ENCODE measurements at regions not wholly inside any gene's neighbourhood (a gene's known extent, or its start where the extent isn't known, plus 50 kb on each side); places are given as distances from the start of the nearest gene placed in this dataset.

DNA sequence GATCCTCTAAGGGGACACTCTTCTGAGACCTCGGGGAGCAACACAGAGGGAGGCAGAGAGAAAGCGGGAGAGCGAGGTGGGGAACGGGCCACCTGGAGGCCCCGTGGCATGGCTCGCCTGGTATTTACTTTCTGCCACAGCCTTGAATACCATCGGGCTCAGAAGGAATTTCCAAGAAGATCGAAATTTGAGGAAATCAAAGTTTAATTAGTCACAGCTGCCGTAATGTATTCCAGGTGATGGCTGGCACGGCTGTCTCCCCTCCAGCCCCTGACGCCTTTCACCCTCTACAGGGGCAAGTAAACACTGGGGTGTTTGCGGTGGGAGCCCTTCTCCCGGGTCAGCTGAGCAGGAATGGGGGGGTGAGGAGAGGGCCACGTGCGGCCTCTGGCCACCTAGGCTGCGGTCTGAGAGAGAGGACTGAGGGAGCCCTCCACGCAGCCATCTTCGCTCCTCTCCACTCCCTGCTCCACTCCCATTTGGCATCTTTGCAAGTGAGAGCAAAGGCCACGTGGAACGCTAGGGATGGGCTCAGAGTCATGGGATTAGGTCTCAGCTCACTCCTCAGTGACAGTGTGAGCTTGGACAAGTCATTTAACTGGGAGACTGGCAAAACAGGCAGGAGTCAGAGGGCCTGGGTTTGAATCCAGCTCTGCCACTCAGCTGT, 125.2 kb downstream of the SYF2 start:
- TF ChIP-seq, protein P1, sequence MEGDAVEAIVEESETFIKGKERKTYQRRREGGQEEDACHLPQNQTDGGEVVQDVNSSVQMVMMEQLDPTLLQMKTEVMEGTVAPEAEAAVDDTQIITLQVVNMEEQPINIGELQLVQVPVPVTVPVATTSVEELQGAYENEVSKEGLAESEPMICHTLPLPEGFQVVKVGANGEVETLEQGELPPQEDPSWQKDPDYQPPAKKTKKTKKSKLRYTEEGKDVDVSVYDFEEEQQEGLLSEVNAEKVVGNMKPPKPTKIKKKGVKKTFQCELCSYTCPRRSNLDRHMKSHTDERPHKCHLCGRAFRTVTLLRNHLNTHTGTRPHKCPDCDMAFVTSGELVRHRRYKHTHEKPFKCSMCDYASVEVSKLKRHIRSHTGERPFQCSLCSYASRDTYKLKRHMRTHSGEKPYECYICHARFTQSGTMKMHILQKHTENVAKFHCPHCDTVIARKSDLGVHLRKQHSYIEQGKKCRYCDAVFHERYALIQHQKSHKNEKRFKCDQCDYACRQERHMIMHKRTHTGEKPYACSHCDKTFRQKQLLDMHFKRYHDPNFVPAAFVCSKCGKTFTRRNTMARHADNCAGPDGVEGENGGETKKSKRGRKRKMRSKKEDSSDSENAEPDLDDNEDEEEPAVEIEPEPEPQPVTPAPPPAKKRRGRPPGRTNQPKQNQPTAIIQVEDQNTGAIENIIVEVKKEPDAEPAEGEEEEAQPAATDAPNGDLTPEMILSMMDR (IDR thresholded peaks at IDR 0.05; ENCODE audit: insufficient read depth, low read depth, low read length, missing control alignments): no peak
- no peak overlapping the region for H3K4me3 ChIP-seq (ENCODE audit: low read length)
- DNase-seq (ENCODE audit: low read depth): no peak

DNA sequence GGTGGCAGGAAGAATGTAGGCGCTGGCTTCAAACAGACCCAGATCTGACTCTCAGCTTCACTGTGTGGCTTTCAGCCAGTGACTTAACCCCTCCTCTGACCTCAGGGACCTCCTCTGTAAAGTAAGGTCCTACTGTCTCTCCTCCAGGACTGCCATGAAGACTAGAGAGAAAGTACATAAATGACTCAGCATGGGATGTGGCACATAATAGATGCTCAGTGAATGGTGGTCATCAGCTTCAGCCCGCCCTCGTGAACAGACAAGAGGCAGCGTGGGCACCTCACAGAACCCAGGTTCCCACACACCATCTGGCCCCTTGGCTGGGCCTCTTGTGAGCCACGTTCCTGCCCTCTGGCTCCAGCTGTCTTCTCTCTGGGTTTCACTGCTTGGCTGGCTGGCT, 126.0 kb downstream of the SYF2 start:
- no peak overlapping the region for H3K4me3 ChIP-seq (ENCODE audit: low read length)
- TF ChIP-seq, protein P1 (IDR thresholded peaks at IDR 0.05; ENCODE audit: insufficient read depth, low read depth, low read length, missing control alignments): no peak
- DNase-seq (ENCODE audit: low read depth): no peak

DNA sequence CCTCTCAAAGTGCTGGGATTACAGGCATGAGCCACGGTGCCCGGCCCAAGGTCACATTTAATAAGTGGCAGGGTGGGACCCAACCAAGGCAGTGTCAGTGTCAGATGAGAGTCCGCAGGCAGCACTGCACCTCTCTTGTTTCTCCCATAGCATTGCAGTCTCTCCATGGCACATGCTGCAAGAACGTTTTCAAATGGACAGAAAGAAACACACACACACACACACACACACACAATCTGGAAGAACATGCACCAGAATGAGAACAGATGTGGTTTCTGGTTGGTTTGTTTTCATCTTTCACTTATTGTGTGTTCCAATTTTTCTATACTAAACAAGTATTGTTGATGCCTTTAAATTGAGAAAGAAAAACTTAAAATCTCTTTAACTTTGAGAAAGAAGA, 126.5 kb downstream of the SYF2 start:
- no peak for DNase-seq (ENCODE audit: low read depth)
- no peak overlapping the region for H3K4me3 ChIP-seq (ENCODE audit: low read length)
- TF ChIP-seq, protein P1 (IDR thresholded peaks at IDR 0.05; ENCODE audit: insufficient read depth, low read depth, low read length, missing control alignments): no peak

DNA sequence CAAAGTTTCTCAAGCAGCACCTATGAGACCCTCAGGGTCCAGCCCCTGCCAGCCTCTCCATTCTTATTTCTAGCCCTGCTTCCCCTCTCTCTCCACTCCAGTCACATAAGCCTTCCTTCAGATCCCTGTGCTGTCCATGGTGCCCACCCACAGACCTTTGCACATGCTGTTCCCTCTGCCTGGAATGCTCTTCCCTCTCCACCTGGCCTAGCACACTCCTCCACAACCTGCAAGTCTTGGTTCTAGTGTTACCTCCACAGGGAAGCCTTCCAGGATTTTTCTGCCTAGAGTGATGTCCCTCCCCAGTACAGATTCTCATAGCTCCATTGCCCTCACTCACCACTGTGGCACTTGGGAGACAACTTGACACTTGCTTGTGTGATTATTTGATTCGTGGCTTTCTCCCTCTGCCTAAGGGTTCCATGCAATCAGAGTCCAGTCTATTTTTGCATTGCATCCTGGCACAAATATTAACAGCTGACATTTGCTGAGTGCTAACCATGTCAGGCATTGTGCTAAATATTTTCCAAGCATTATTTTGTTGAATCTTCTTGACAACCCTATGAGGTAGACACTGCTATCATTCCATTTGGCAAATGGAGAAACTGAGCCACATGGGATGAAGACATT, 127.3 kb downstream of the SYF2 start:
- TF ChIP-seq, protein P1 (IDR thresholded peaks at IDR 0.05; ENCODE audit: insufficient read depth, low read depth, low read length, missing control alignments): no peak
- no peak for DNase-seq (ENCODE audit: low read depth)
- no peak overlapping the region for H3K4me3 ChIP-seq (ENCODE audit: low read length)

DNA sequence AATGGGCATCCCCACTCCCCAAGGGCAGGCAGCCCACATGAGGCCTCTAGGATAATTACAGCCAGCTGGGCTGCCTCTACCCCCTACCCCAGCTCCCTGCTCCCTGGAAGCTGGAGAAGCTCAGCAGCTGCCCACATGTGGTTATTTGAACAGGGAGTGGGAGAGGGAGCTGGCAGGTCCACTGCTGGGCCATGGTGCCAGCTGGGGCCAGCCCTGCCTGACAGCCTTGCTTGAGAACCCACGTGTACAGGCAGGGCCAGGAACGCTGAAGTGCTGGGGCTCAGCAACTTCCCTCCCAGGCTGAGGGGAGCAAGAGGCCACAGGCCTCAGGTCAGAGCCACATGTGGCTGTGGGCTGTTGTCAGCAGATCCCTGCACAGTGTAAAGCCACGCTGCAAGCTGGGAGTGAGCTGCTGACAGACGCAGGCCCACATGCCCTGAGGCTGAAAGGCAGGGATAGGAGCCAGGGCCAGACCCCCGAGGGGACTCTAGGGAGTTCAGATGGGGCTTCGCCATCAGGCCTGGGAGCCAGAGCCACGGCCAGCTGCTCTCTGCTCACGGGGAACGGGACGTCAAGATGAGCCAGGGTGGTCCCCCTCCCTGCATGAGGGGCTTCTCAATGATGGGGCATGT, 129.0 kb downstream of the SYF2 start:
- no peak for DNase-seq (ENCODE audit: low read depth)
- TF ChIP-seq, protein P1 (IDR thresholded peaks at IDR 0.05; ENCODE audit: insufficient read depth, low read depth, low read length, missing control alignments): no peak
- no peak overlapping the region for H3K4me3 ChIP-seq (ENCODE audit: low read length)

DNA sequence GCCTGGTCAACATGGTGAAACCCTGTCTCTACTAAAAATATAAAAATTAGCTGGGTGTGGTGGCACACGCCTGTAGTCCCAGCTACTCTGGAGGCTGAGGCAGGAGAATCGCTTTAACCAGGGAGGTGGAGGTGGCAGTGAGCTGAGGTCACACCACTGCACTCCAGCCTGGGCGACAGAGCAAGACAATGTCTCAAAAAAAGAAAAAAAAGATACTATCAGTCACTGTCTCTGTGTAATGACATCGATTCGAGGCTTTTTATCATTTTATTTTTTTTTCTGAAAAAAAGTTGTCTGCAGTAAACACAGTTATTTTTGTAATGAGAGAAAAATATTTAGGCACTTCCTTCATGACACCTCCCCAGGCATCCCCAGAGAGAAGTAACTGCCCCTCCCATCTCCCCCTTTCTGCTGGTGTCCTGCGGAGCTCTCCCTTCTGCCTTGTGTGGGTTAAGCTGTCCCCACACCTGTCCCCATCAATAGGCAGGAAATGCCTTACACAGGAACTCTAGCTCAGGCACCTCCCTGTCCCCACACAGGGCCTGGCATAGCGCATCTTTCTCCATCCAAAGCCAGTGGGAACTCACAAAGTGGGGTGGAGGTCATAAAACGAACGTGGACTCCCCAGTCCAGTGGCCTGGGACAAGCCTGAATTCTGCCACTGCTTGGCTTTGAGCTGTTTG, 132.0 kb downstream of the SYF2 start:
- H3K4me3 ChIP-seq (ENCODE audit: low read length): no peak overlapping the region
- no peak for DNase-seq (ENCODE audit: low read depth)
- TF ChIP-seq, protein P1 (IDR thresholded peaks at IDR 0.05; ENCODE audit: insufficient read depth, low read depth, low read length, missing control alignments): no peak
